HuH-7.5 (cell line): ENCODE measurements at regions not wholly inside any gene's neighbourhood (a gene's known extent, or its start where the extent isn't known, plus 50 kb on each side); places are given as distances from the start of the nearest gene placed in this dataset.

ENCODE experiments used
- DNase-seq: peaks from one replicate; pipeline ENCODE4 v3.0.0; 2011; ENCODE audit warnings: low spot score

GRCh38 chr2:611519-611918 is 65.7 kb downstream of the TMEM18 start:
- no peak for DNase-seq

- DNase-seq, result no peak
Observed at GRCh38 chr2:610491-610890, 66.7 kb downstream of the TMEM18 start.

GRCh38 chr2:609881-610280 is 67.3 kb downstream of the TMEM18 start:
- no peak for DNase-seq

GRCh38 chr2:609449-609848 is 67.8 kb downstream of the TMEM18 start:
- DNase-seq, result no peak

GRCh38 chr2:608711-609110 is 68.5 kb downstream of the TMEM18 start:
- DNase-seq, result no peak

GRCh38 chr2:608297-608696 is 68.9 kb downstream of the TMEM18 start:
- DNase-seq, result no peak

- no peak for DNase-seq
Observed at GRCh38 chr2:607709-608108, 69.5 kb downstream of the TMEM18 start.

GRCh38 chr2:607172-607571 is 70.0 kb downstream of the TMEM18 start:
- no peak for DNase-seq

- no peak for DNase-seq
Observed at GRCh38 chr2:605674-606608, 71.3 kb downstream of the TMEM18 start.

GRCh38 chr2:604854-605524 is 72.2 kb downstream of the TMEM18 start:
- no peak for DNase-seq

- DNase-seq, result no peak
Observed at GRCh38 chr2:604385-604784, 72.8 kb downstream of the TMEM18 start.

GRCh38 chr2:603869-604268 is 73.3 kb downstream of the TMEM18 start:
- no peak for DNase-seq

- DNase-seq, result no peak
Observed at GRCh38 chr2:603427-603826, 73.8 kb downstream of the TMEM18 start.

- DNase-seq, result no peak
Observed at GRCh38 chr2:602571-603359, 74.4 kb downstream of the TMEM18 start.

- no peak for DNase-seq
Observed at GRCh38 chr2:601806-602455, 75.3 kb downstream of the TMEM18 start.

GRCh38 chr2:601387-601698 is 75.9 kb downstream of the TMEM18 start:
- DNase-seq, result no peak

GRCh38 chr2:600542-601386 is 76.4 kb downstream of the TMEM18 start:
- no peak for DNase-seq

- DNase-seq, result no peak
Observed at GRCh38 chr2:599601-600000, 77.6 kb downstream of the TMEM18 start.

- DNase-seq, result no peak
Observed at GRCh38 chr2:598058-598802, 79.0 kb downstream of the TMEM18 start.

GRCh38 chr2:595831-596592 is 81.2 kb downstream of the TMEM18 start:
- no peak for DNase-seq
